GM18909 (cell line): ENCODE measurements at regions not wholly inside any gene's neighbourhood (a gene's known extent, or its start where the extent isn't known, plus 50 kb on each side); places are given as distances from the start of the nearest gene placed in this dataset.
"Not testable (repeated sequence)": the region's sequence is repeated elsewhere in the genome, so short reads cannot be mapped to it uniquely, and the experiment has no call there.

Source experiments
- ATAC-seq: cut with Tn5 transposase; IDR thresholded peaks from one replicate; pipeline ENCODE4 v1.9.1; 2021; ENCODE audit warnings: mild to moderate bottlenecking; ENCODE audit not compliant: unreplicated experiment, poor library complexity

DNA sequence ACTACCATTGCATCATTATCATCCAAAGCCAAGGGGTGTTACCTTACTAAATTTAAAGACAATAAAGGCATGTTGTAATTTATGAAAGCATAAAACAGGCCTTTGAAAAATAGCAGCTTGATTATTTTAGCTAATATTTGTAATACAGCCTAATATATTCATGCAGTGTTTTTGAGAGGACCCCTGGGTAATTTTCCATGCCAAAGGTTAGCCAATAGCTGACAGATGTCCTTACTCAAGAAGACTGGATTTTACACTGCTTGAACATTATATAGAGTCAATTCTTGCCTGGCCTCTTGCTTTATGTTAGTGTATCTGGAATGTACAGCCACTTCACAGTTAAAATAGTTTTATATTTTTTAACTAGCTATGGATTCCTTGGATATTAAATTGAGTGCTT is 337.8 kb upstream of the PAPPA start:
- ATAC-seq: no peak

DNA sequence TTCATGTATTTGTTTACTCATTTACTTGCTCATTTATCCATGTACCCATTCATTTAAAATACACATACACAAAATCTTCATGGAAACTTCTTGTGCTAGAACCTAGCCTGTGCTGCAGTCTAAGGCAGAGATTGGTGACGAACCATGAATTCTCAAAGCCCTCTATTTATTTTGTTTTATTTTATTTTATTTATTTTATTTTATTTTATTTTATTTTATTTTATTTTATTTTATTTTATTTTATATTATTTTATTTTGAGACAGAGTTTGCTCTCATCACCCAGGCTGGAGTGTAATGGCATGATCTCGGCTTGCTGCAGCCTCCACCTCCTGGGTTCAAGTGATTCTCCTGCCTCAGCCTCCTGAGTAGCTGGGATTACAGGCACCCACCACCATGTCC is 334.9 kb upstream of the PAPPA start:
- ATAC-seq: not testable (repeated sequence)

DNA sequence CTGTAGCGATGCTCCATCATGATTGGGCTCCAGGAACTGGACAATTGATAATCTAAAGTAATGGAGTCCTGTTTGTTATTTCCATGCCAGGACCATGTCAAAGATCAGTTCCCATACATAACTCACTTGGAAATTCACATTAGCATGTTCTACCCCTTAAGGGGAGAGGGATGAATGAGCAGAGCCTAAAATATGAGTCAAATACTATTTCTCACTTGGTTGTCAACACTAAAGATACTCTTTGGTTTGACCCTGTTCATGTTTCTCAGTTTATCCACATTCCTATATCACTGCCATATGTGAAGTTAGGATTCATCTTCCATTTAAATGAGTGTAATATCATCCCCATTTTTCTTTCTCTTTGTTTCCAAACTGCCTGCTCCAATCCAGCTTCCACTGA is 321.6 kb upstream of the PAPPA start:
- no peak for ATAC-seq

DNA sequence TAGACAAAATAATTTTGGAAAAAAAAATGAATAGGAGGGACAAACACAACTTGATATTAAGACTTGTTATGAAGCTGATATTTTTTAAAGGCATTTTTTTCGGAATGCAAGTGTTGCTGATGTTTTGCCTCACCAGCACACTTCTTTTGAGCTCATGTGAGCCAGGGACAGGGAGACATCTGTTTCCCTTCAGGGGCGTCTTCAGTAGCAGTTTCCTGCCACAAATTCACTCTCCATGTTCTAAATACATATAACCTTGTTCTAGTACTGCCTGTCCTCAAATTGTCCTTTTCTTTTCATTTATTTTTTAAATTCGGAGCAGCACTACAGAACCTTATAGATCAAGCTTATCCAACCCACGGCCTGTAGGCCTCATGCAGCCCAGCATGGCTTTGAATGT is 316.0 kb upstream of the PAPPA start:
- ATAC-seq: no peak

DNA sequence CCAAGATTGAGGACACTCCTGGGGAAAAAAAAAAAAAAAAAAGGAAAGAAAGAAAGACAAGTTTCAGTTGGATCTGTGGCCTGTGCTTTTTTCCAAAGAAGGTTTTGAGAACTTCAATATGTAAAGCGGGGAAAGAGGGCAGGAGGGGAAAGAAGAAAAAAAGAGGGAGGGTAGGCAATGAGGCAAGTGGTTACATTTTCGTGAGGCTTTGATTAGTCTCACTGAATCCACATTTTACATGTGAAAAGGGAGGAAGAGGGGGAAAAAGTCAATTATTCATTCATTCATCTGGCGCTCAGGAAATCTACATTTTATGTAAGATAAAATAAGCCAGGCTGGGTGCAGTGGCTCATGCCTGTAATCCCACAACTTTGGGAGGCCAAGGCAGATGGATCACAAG is 315.2 kb upstream of the PAPPA start:
- ATAC-seq: no peak

DNA sequence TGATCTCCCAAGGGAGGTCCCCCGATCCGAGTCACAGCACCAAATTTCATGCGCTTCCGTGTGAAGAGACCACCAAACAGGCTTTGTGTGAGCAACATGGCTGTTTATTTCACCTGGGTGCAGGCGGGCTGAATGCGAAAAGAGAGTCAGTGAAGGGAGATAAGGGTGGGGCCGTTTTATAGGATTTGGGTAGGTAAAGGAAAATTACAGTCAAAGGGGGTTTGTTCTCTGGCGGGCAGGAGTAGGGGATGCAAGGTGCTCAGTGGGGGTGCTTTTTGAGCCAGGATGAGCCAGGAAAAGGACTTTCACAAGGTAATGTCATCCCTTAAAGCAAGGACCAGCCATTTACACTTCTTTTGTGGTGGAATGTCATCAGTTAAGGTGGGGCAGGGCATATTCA is 309.2 kb upstream of the PAPPA start:
- ATAC-seq: not testable (repeated sequence)

DNA sequence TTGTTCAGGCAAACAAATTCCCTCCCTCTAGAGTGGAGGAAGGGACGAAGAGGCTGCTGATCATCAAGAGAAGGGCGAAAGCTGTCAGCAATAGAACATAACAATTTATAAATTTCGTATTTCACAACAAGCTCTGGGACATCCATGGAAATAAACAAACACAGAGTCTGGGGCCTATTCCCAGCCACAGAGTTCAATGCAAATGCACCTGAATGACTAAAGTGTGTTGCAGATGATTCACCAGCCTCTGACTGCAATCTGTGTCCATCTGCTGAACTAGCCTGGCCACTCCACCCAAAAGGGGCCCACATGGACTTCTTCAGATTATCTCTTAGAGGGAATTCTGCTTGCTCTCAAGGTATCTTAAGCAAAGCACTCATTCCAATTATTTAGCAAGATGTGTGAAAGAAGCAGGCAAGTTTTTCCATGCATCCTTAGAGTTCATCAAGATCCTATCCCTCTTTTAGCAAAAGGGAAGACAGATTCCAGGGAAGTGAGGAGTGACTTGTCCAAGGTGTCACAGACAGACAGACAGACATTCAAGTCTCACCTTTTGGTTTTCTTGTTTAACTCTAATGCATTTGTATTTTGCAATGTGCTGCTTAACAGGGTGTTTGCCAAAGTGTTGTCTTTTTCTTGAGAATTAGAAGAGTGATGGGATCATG is 307.8 kb upstream of the PAPPA start:
- no peak for ATAC-seq

DNA sequence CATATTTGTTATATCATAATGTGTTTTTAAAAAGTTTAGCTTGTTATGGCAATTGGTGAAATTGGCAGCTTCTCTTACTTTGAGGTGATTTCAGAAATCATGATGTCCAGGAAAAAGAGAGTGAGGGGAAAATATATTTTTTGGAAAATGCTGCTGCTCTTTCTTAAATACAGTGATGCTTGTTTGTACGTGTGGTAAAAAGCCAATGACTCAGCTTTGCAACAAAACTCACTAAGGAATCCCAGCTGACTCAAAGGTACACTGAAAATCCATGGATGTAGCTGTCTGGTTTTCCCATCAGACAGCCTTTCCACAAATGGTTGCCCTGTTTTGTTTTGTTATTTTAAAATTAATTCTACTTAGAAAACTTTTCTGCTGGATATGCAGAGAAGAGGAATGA is 306.4 kb upstream of the PAPPA start:
- ATAC-seq: no peak

DNA sequence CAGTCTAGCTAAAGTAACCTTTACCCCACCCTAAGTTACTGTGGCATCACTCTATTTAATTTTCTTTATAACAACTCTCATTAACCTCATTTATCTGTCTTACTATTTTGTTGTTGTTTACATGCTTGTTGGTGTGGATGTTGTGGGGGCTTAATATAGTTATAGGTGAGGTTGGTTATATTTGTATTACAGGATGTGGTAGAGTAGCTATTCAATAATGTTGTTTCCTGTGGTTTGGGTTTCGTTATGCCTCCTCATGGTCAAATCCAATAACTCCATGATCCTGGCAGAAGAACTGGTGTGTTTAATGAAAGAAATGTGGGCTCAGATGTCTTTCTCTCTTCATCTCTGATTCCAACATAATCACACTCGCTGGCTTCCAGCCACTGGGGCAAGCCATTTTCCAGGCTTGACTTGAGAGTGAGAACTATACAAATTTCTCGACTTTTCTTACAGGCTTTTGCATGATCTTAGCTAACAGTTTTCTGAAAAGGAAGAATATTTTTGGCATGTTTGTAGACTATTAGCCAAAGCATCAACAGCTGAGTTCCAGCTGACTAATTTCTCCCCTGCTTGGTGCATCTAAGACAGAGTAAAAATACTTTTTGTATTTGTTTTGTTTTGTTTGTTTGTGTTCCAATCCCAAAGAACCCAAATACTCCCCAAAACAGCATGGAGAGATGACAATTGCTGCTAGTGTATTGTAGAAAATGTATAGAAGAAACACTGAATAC is 303.7 kb upstream of the PAPPA start:
- no peak for ATAC-seq

DNA sequence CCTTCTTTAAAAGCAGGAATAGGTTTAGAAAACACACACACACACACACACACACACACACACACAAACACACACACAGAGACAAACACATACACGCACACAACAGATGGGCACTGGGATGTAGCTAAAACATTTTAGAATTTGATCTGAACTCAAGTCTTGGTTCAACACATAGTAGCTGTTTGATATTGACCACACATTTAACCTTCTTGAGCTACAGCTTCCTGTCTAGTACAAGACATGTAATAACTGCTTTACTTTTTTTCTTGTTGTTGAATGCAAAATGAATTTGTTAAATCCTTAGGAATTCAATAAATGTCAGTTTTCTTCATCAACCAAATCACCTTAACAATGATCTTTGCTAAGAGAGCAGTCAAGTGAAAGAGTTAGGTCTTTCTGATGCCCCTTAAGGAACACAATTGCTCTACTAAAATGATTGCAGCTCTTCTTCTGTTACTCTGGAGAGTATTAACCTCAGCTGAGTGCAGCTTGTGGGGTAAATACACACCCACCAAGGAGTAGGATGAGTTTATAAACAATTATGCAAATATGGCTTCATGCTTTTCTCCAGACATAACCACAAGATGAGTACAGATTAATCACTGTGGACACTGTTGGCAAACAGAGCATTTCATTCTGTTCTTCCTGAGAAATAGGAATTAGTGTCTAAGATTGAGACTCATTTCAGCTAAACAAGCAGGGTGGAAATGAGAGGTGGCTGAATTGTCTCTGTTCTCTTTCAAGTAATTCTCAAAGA is 302.9 kb upstream of the PAPPA start:
- no peak for ATAC-seq

DNA sequence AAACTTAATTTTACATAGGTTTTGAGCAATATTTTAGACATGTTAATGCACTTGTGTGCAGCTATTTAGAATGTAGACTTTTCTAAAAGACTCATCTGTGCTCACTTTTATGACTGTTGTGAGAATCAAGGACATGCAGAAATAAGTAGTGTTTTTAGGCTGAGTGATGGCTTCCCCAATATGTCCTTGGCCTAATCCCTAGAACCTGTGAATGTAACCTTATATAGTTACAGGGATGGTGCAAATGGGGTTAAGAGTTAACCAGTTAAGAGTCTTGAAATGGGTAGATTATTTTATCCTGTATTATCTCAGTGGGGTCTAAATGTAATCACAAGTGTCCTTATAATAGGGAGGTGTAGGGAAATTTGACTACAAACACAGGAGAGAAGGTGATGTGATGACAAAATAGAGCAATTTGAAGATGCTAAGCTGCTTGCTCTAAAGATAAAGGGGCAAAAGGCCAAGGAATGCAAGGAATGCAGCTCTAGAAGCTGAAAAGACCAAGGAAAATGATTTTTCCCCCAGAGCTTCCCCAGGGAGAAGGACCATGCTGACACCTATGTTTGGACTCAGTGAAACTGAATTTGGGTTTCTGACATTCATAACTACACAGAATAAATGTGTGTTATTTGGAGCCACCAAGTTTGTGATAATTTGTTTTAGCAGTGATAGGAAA is 298.0 kb upstream of the PAPPA start:
- ATAC-seq: no peak

DNA sequence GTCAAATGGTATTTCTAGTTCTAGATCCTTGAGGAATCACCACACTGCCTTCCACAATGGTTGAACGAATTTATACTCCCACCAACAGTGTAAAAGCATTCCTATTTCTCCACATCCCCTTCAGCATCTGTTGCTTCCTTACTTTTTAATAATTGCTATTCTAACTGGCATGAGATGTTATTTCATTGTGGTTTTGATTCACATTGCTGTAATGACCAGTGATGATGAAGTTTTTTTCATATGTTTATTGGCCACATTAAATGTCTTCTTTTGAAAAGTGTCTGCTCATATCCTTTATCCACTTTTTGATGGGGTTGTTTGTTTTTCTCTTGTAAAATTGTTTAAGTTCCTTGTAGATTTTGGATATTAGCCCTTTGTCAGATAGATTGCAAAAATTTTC is 295.2 kb upstream of the PAPPA start:
- not testable (repeated sequence) for ATAC-seq

DNA sequence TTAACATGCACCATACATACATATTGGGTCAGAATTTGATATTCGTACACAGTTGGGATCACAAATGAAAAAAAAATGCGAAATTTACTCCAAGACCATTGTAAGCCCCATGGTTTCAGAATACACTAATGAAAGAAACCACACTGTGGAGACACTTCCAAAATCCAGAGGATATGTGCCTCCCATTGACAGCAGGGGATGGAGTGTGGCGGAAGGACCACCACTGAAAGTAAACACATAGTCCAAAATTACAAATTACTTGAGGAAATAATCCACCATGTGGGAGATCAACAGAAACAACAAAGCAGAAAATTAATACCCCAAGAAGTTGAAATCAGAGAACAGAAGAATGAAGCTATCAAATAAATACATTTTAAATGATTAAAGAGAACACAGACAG is 291.6 kb upstream of the PAPPA start:
- no peak for ATAC-seq

DNA sequence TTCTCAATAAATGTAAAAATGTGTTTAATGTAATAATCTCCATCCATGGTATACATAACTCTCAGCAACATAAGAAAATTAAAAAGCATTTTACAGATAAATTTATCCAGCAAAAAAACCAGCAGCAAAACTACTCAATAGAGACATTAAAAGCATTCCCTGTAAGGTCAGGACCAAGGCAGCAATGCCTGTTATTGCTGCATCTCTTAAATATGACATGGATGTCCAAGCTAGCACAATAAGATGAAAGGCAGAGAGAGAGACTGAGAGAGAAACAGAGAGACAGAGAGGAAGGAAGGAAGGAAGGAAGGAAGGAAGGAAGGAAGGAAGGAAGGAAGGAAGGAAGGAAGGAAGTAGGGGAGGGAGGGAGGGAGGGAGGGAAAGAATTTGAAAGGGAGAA is 289.0 kb upstream of the PAPPA start:
- ATAC-seq: no peak

DNA sequence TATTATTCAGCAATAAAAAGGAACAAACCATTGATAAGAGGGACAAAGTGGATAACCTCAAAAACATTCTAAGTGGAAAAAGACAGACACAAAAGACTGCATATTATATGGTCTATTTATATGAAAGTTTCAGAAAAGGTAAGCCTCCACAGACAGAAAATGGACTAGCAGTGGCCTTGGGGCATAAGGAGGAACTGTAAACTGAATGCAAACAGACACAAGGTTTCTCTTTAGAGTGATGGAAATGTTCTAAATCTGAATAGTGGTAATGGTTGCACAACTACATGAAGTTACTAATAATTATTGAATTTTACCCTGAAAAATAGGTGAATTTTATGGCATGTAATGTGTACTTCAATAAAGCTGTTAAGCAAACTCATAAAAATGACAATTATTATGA is 286.3 kb upstream of the PAPPA start:
- no peak for ATAC-seq

DNA sequence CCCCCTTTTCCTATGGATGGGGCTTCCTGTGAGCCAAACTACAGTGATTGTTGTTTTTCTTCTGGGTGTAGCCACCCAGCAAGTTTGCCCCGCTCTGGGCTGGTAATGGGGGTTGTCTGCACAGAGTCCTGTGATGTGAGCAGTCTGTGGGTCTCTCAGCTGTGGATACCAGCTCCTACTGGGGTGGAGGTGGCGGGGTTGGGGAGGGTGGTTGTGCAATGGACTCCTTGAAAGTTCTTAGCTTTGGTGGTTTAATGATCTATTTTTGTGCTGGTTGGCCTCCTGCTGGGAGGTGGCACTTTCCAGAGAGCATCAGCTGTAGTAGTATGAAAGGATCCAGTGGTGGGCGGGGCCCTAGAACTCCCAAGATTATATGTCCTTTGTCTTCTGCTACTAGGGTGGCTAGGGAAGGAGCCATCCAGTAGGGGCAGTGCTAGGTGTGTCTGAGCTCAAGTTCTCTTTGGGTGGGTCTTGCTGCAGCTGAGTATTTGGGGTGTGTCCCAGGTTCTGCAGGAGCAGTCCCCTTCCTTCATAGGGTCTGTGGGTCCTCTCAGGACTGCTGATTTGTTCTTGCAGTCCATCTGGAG is 275.6 kb upstream of the PAPPA start:
- no peak for ATAC-seq

DNA sequence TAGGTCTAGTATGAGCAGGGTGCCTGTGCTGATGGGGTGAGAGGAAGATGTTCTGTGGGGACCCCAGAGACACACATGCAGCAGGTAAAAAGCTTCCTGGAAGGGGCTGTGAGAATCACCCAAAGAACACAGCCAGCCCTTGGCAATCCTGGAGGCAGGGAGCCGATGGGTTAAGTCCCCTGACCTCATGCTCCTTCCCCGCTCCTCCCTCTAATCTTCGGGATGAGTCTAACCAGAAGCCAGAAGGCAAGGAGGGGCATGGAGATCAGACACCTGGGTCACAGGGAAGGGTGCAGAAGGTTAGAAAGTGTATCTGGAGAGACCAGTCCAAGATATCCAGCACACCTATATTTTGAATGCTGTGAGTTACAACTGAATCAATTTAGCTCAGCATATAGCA is 274.1 kb upstream of the PAPPA start:
- ATAC-seq: no peak

DNA sequence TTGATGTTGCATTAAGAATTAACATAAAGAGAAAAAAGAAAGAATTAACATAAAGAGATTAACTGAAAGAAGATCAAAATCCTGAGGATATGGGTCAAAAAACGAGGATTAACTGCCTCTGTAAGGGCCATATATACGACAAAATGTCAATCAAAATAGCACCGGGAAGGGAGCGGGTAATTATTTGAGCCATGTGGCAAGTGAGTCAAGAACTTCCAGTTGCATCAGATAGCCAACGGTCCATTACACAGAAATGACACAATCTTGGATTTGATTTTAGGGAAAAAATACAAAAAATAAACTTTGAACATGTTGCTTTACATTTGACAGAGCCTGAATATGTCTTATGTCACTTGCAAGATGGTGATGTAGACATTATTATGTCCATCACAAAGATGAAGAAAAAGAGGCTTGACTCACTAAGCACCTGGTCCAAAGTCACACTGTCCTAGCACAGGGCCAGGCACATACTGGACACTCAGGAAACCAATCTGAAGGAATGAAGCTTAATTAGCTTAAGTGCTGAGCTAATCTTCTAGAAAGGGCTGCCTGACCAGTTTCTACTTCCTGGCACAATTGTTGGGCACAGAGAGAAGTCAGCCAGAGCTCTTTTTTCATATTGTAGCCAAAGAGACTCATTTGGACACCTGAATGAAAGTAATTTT is 273.2 kb upstream of the PAPPA start:
- ATAC-seq: no peak

DNA sequence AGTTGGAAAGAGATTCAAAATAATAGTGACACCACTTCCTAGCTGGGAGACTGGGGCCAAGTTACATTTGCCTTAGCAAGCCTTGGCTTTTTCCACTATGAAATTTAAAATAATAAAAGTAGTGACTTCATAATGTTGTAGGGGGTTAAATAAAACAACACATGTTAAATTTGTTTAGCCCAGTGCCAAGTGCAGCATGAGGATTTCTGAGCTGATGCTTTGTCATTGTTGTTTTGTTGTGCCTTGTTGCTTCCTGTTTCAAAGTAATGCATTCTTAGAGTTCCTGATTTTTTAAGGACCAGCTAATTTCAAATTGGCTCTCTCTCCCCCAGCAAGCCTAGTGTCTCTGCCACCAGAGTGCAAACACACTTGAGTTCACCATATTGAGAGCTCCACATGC is 270.7 kb upstream of the PAPPA start:
- no peak for ATAC-seq
